HAP-1 (cell line): ENCODE measurements at regions not wholly inside any gene's neighbourhood (a gene's known extent, or its start where the extent isn't known, plus 50 kb on each side); places are given as distances from the start of the nearest gene placed in this dataset.

Experiments used
- DNase-seq, 2 experiments: peaks; one replicate each; pipeline ENCODE4 v3.0.0-alpha.2; 2016 to 2020; ENCODE audit warnings: low spot score in 2 of 2
- H3K27me3 ChIP-seq: fragments of 250-450 bp; sonication (Bioruptor Pico); 2 replicates; pipeline ENCODE4 v1.5.1; 2020; ENCODE audit warnings: low read depth, mild to moderate bottlenecking, moderate library complexity
- H3K36me3 ChIP-seq: fragments of 250-450 bp; sonication (Bioruptor Pico); replicated peaks from 2 replicates; pipeline ENCODE4 v1.5.1; 2020; ENCODE audit warnings: mild to moderate bottlenecking
- H3K4me1 ChIP-seq: fragments of 250-450 bp; sonication (Bioruptor Pico); 2 replicates; pipeline ENCODE4 v1.5.1; 2020; ENCODE audit warnings: mild to moderate bottlenecking
- H3K4me3 ChIP-seq: fragments of 250-450 bp; sonication (Bioruptor Pico); 2 replicates; pipeline ENCODE4 v1.5.1; 2020; ENCODE audit warnings: mild to moderate bottlenecking, moderate library complexity
- H3K9me3 ChIP-seq: fragments of 250-450 bp; sonication (Bioruptor Pico); 2 replicates; pipeline ENCODE4 v1.5.1; 2020; ENCODE audit warnings: mild to moderate bottlenecking, moderate library complexity
- in situ Hi-C: fragments of 300-500 bp; cut with MboI; formaldehyde crosslinking; loops from 3 replicates; pipeline ENCODE4 v1.14.3; 2020; ENCODE audit warnings: low sequenced_read_pairs, inconsistent platforms, mixed read lengths

GRCh38 chr5:89374144-89374784 is 491.3 kb upstream of the MEF2C start:
- in situ Hi-C loops, result no loop called here
- Histone ChIP-seq H3K27me3 (no peaks in the 10 kb centered on the region), H3K4me3 (no peak overlapping the region), H3K36me3 (no peaks in the 10 kb centered on the region), H3K9me3 (no peaks in the 10 kb centered on the region), H3K4me1 (peaks cover 3% of the 10 kb centered on the region; the same call in 1 of the 2 replicates)
- DNase-seq, result no peak

- Histone ChIP-seq H3K4me1 (peaks cover 3% of the 10 kb centered on the region; the same call in 1 of the 2 replicates), H3K27me3 (no peaks in the 10 kb centered on the region), H3K36me3 (no peaks in the 10 kb centered on the region), H3K4me3 (no peak overlapping the region), H3K9me3 (no peaks in the 10 kb centered on the region)
- no peak for DNase-seq
- in situ Hi-C loops, result no loop called here
These were observed 489.2 kb upstream of the MEF2C start for GRCh38 chr5:89372176-89372575.

- Histone ChIP-seq H3K9me3 (no peaks in the 10 kb centered on the region), H3K36me3 (no peaks in the 10 kb centered on the region), H3K27me3 (no peaks in the 10 kb centered on the region), H3K4me1 (peaks cover 3% of the 10 kb centered on the region; the same call in 1 of the 2 replicates), H3K4me3 (no peak overlapping the region)
- in situ Hi-C loops, result no loop called here
- DNase-seq, result no peak
These were observed 488.7 kb upstream of the MEF2C start for GRCh38 chr5:89371646-89372045.

DNA sequence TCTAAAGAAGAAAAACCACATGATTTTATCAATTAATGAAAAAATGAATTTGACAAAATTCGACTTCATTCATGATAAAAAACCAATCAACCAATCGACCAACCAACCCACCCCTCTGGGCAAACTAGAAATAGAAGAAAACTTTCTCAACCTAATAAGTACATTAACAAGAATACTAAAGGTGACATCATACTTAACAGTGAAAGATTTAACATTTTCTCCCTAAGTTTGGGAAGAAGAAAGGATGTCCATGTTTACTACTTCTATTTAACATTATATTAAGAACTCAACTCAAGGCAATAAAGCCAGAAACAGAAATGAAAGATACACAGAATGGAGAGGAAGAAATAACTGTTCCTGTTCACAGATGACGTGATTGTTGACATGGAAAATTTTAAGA is 476.1 kb upstream of the MEF2C start:
- in situ Hi-C loops, result no loop called here
- no peaks in the 10 kb centered on the region for H3K9me3 ChIP-seq
- no peak overlapping the region for H3K4me3 ChIP-seq
- no peak for DNase-seq
- H3K36me3 ChIP-seq, result no peaks in the 10 kb centered on the region
- H3K4me1 ChIP-seq, result no peaks in the 10 kb centered on the region
- no peaks in the 10 kb centered on the region for H3K27me3 ChIP-seq

- H3K4me3 ChIP-seq, result no peak overlapping the region
- in situ Hi-C loops, result no loop called here
These were observed 471.0 kb upstream of the MEF2C start for GRCh38 chr5:89353837-89354551.

GRCh38 chr5:89351975-89352374 is 469.0 kb upstream of the MEF2C start:
- in situ Hi-C loops, result no loop called here
- no peaks in the 10 kb centered on the region for H3K4me1 ChIP-seq
- no peaks in the 10 kb centered on the region for H3K9me3 ChIP-seq
- H3K27me3 ChIP-seq, result no peaks in the 10 kb centered on the region
- no peaks in the 10 kb centered on the region for H3K36me3 ChIP-seq
- no peak overlapping the region for H3K4me3 ChIP-seq
- no peak for DNase-seq

More at GRCh38 chr5:89353837-89354551, 471.0 kb upstream of the MEF2C start:
- Histone ChIP-seq H3K4me1 (no peaks in the 10 kb centered on the region), H3K27me3 (no peaks in the 10 kb centered on the region), H3K9me3 (no peaks in the 10 kb centered on the region), H3K36me3 (no peaks in the 10 kb centered on the region)
- no peak for DNase-seq

GRCh38 chr5:89351222-89351621 is 468.2 kb upstream of the MEF2C start:
- Histone ChIP-seq H3K9me3 (no peaks in the 10 kb centered on the region), H3K4me1 (no peaks in the 10 kb centered on the region), H3K27me3 (no peaks in the 10 kb centered on the region), H3K36me3 (no peaks in the 10 kb centered on the region), H3K4me3 (no peak overlapping the region)
- DNase-seq, result no peak
- in situ Hi-C loops, result no loop called here

- Histone ChIP-seq H3K9me3 (no peaks in the 10 kb centered on the region), H3K36me3 (no peaks in the 10 kb centered on the region), H3K4me1 (no peaks in the 10 kb centered on the region), H3K4me3 (no peak overlapping the region), H3K27me3 (no peaks in the 10 kb centered on the region)
- DNase-seq, result no peak
- in situ Hi-C loops, result no loop called here
These were observed 467.7 kb upstream of the MEF2C start for GRCh38 chr5:89350684-89351083.

DNA sequence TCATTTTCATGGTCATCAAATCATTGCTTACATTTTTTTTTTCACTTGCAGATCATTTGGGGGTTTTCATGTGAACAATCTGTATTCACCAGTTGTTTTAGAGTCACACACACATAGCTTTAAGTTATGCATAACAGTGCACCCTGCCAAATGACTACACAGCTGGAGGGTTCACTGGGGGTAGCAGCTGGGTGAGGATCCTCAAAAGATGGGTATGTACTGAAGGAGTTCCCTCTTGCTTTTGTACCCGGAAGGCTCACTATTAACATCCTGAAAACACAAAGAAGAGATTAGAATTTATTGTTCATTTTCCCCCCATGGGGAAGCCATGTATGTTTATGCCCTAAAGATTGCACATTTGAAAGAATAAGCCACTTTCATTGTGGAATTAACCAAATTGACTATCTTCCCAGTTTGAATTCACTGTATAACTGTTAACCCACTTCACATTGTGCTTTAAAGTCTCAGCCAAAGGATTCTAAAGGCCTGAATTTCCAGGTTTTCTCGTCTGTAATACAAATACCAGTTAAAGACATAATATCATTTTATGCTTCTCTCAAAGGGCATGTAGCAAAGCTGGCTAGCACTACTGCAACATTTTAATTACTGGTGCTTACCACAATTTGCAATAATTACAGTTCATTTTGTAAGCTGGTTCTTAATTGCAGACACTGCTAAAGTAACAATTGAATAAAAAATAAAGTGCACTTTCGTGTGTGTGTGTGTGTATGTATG is 466.4 kb upstream of the MEF2C start:
- Histone ChIP-seq H3K4me1 (no peaks in the 10 kb centered on the region), H3K9me3 (no peaks in the 10 kb centered on the region), H3K36me3 (no peaks in the 10 kb centered on the region), H3K27me3 (no peaks in the 10 kb centered on the region), H3K4me3 (no peak overlapping the region)
- in situ Hi-C loops, result no loop called here
- peak; percentile 6 to 19 for DNase-seq

DNA sequence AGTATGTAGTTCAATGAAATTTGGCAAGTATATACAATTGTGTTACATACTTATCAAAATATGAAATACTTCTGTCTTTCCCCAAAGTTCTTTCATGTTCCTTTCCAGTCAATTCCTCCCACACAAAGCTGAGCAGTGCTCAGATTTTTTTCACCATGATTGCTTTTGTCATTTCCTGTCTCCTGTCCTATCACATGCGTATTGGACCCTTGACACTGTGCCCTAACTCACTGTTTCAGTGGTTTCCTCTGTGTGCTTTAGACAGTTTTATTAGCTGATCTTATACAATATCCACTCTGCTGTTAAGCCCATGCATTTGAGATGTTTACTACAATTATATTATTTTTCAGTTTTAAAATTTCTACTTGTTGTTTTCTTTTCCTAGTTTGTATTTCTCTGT is 463.6 kb upstream of the MEF2C start:
- in situ Hi-C loops, result no loop called here
- Histone ChIP-seq H3K4me3 (no peak overlapping the region), H3K27me3 (no peaks in the 10 kb centered on the region), H3K36me3 (no peaks in the 10 kb centered on the region), H3K9me3 (no peaks in the 10 kb centered on the region), H3K4me1 (peaks cover 9% of the 10 kb centered on the region)
- no peak for DNase-seq

GRCh38 chr5:89343666-89344065 is 460.7 kb upstream of the MEF2C start:
- in situ Hi-C loops, result no loop called here
- no peak for DNase-seq
- peaks cover 9% of the 10 kb centered on the region for H3K4me1 ChIP-seq
- H3K9me3 ChIP-seq, result no peaks in the 10 kb centered on the region
- H3K27me3 ChIP-seq, result no peaks in the 10 kb centered on the region
- no peaks in the 10 kb centered on the region for H3K36me3 ChIP-seq
- no peak overlapping the region for H3K4me3 ChIP-seq

DNA sequence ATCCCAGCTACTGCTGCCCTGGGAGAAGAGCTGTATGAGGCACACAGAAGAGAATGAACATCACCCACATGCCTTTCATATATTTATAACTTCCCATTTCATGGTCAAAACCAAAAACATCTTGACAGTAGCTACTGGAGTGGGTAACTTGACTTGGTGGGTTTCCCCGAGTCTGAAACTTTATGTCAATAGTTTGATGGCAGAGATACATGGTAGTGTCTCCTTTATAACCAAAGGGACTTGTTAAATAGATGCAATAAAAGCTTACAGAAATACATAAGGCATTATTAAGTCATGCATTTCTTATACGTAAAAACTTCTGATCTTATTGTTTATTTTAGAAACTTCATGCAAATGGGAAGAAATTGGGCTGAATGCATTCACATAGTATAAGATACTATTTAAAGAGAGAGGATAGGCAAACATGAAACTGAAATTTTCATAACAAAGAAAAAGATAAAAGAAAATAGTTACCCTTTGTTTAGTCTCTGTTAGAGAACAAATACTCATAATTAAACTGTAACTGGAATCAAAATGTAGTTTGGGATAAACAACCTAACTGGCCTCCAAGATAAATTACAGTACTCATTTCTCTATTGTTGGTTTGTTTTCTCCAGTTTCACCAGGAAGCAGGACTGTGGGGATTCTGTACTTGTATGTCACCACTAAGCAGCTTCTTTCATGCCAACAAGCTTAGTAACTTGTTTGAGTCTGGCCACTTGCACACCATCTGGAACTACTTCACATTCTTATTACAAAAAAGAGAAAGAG is 459.3 kb upstream of the MEF2C start:
- Histone ChIP-seq H3K4me1 (peaks cover 9% of the 10 kb centered on the region), H3K27me3 (no peaks in the 10 kb centered on the region), H3K36me3 (no peaks in the 10 kb centered on the region), H3K4me3 (no peak overlapping the region), H3K9me3 (no peaks in the 10 kb centered on the region)
- DNase-seq, result peak in 1 of 2 experiments; percentile 6
- in situ Hi-C loops, result no loop called here

GRCh38 chr5:89338935-89339334 is 456.0 kb upstream of the MEF2C start:
- Histone ChIP-seq H3K36me3 (no peaks in the 10 kb centered on the region), H3K27me3 (no peaks in the 10 kb centered on the region), H3K4me3 (no peak overlapping the region), H3K9me3 (no peaks in the 10 kb centered on the region), H3K4me1 (peaks cover 9% of the 10 kb centered on the region)
- in situ Hi-C loops, result no loop called here
- no peak for DNase-seq
